PFSK-1 (cell line): ENCODE measurements at regions not wholly inside any gene's neighbourhood (a gene's known extent, or its start where the extent isn't known, plus 50 kb on each side); places are given as distances from the start of the nearest gene placed in this dataset.

ENCODE experiments used
- FOXP2 ChIP-seq: optimal IDR thresholded peaks from 2 replicates; pipeline ENCODE3; 2011; ENCODE audit warnings: borderline replicate concordance, control low read depth, inconsistent platforms; ENCODE audit not compliant: insufficient read depth; ENCODE audit errors: extremely low read length, extremely low read depth
- POLR2AphosphoS5 ChIP-seq: IDR thresholded peaks from 2 replicates; pipeline ENCODE4 v1.6.1; 2012; ENCODE audit warnings: low read depth, mild to moderate bottlenecking, control low read depth, low read length, moderate library complexity
- REST ChIP-seq, 2 experiments: IDR thresholded peaks; 2 replicates each; pipeline versions ENCODE4 v1.6.1 to v1.8.0; 2011 to 2012; ENCODE audit warnings: low read depth in 2 of 2, low read length in 2 of 2, control low read depth in 1 of 2, inconsistent platforms in 1 of 2, mild to moderate bottlenecking in 1 of 2, moderate library complexity in 1 of 2; ENCODE audit not compliant: insufficient read depth in 1 of 2
- SIN3A ChIP-seq: IDR thresholded peaks from 2 replicates; pipeline ENCODE4 v1.6.1; 2012; ENCODE audit warnings: mild to moderate bottlenecking, low read length, moderate library complexity, borderline replicate concordance; ENCODE audit not compliant: insufficient read depth
- TAF1 ChIP-seq: IDR thresholded peaks from 2 replicates; pipeline ENCODE4 v1.6.1; 2012; ENCODE audit warnings: low read length, control low read depth, borderline replicate concordance; ENCODE audit not compliant: insufficient read depth

- TF ChIP-seq FOXP2 = no peak
- no peak for TF ChIP-seq SIN3A
- TF ChIP-seq REST (IDR thresholded peaks at IDR 0.05; ENCODE audit: insufficient read depth in 1 of 2, low read depth in 2 of 2, low read length in 2 of 2) = no peak
- no peak for TF ChIP-seq TAF1
- no peak for TF ChIP-seq POLR2AphosphoS5
Observed at GRCh38 chr11:28671274-28671673, 563.1 kb downstream of the METTL15 start.

GRCh38 chr11:28666632-28667031, 558.4 kb downstream of the METTL15 start:
- TF ChIP-seq REST (IDR thresholded peaks at IDR 0.05; ENCODE audit: insufficient read depth in 1 of 2, low read depth in 2 of 2, low read length in 2 of 2) (no peak), POLR2AphosphoS5 (no peak), TAF1 (no peak), SIN3A (no peak), FOXP2 (no peak)

GRCh38 chr11:28659716-28660348, 551.6 kb downstream of the METTL15 start:
- TF ChIP-seq TAF1 = no peak
- TF ChIP-seq SIN3A = no peak
- no peak for TF ChIP-seq POLR2AphosphoS5
- no peak for TF ChIP-seq FOXP2
- no peak for TF ChIP-seq REST (IDR thresholded peaks at IDR 0.05; ENCODE audit: insufficient read depth in 1 of 2, low read depth in 2 of 2, low read length in 2 of 2)

GRCh38 chr11:28657378-28658030, 549.3 kb downstream of the METTL15 start:
- TF ChIP-seq TAF1 = no peak
- no peak for TF ChIP-seq SIN3A
- TF ChIP-seq POLR2AphosphoS5 = no peak

GRCh38 chr11:28654191-28654590, 546.0 kb downstream of the METTL15 start:
- no peak for TF ChIP-seq POLR2AphosphoS5
- TF ChIP-seq TAF1 = no peak
- TF ChIP-seq REST (IDR thresholded peaks at IDR 0.05; ENCODE audit: insufficient read depth in 1 of 2, low read depth in 2 of 2, low read length in 2 of 2) = no peak
- TF ChIP-seq SIN3A = no peak
- TF ChIP-seq FOXP2 = no peak
